ENCODE measurements at regions not wholly inside any gene's neighbourhood (a gene's known extent, or its start where the extent isn't known, plus 50 kb on each side); places are given as distances from the start of the nearest gene placed in this dataset.
"Not testable (repeated sequence)": the region's sequence is repeated elsewhere in the genome, so short reads cannot be mapped to it uniquely, and the experiment has no call there.

DNA sequence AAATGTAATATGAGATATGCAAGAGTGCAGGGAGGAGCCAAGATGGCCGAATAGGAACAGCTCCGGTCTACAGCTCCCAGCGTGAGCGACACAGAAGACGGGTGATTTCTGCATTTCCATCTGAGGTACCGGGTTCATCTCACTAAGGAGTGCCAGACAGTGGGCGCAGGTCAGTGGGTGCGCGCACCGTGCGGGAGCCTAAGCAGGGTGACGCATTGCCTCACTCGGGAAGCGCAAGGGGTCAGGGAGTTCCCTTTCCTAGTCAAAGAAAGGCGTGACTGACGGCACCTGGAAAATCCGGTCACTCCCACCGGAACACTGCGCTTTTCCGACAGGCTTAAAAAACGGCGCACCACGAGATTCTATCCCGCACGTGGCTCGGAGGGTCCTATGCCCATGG is 359.2 kb upstream of the TYRP1 start:
- H3K18ac ChIP-seq (ENCODE audit: low read depth, low read length); H3K36me3 ChIP-seq (ENCODE audit: control insufficient read depth, insufficient read depth, low read length); H3K4me3 ChIP-seq (ENCODE audit: insufficient read depth, low read depth, low read length); H4K91ac ChIP-seq (ENCODE audit: insufficient read depth, low read depth, low read length); H3K56ac ChIP-seq (ENCODE audit: extremely low read depth, insufficient read depth, low read length); H3K9me3 ChIP-seq (ENCODE audit: control insufficient read depth, insufficient read depth, low read length); H3K4me1 ChIP-seq (ENCODE audit: control insufficient read depth, insufficient read depth, low read length); H3K14ac ChIP-seq (replicated peaks; ENCODE audit: low read depth, low read length); H3K79me1 ChIP-seq (ENCODE audit: low read depth in 1 of 2, low read length in 2 of 2); CTCF ChIA-PET; dilution Hi-C loops (cut with HindIII; ENCODE audit: low sequenced_read_pairs, unreplicated experiment); DNase-seq; BruUV-seq (replicated peaks); H2AFZ ChIP-seq (replicated peaks; ENCODE audit: low read length, poor library complexity); H3K9ac ChIP-seq (ENCODE audit: low read depth, low read length); H3K9me1 ChIP-seq (ENCODE audit: insufficient read depth, low read length); H2BK120ac ChIP-seq (ENCODE audit: low read depth, low read length); intact Hi-C loops (cut with micrococcal nuclease); H2BK15ac ChIP-seq (ENCODE audit: low read depth, low read length); ATAC-seq (ENCODE audit: low read depth); H3K4me2 ChIP-seq (ENCODE audit: low read depth, low read length); H4K8ac ChIP-seq (ENCODE audit: low read depth in 2 of 2, low read length in 2 of 2); H4K20me1 ChIP-seq (ENCODE audit: insufficient read depth, low read length); H2AK9ac ChIP-seq (replicated peaks; ENCODE audit: low read depth, low read length, poor library complexity); H4K5ac ChIP-seq (ENCODE audit: low read depth, low read length); H2BK20ac ChIP-seq (ENCODE audit: low read depth, low read length); in situ Hi-C loops (cut with MboI; ENCODE audit: low sequenced_read_pairs); H3K27me3 ChIP-seq (ENCODE audit: control insufficient read depth, insufficient read depth, low read length); POLR2A ChIA-PET (ENCODE audit: unreplicated experiment); H3K27ac ChIP-seq (ENCODE audit: insufficient read depth, low read length); H2BK5ac ChIP-seq (ENCODE audit: low read depth, low read length, poor library complexity, severe bottlenecking); H2AK5ac ChIP-seq (ENCODE audit: low read depth, low read length); H3K4ac ChIP-seq (ENCODE audit: low read depth, low read length); H3K23ac ChIP-seq (ENCODE audit: low read depth, low read length): not testable (repeated sequence)
- WGBS, 2 experiments (ENCODE audit: extremely low coverage in 2 of 2, insufficient read length in 1 of 2) = no CpG with 5 or more reads among the region's 26 CpGs

All from IMR-90 (cell line).